ENCODE measurements at regions not wholly inside any gene's neighbourhood (a gene's known extent, or its start where the extent isn't known, plus 50 kb on each side); places are given as distances from the start of the nearest gene placed in this dataset.

- DNase-seq = no peak
- no peak overlapping the region for H3K27ac Mint-ChIP-seq
- peaks cover 3% of the 10 kb centered on the region; the same call in 1 of the 2 replicates for H3K27me3 Mint-ChIP-seq (ENCODE audit: insufficient read depth)
- no peak overlapping the region for H3K4me3 Mint-ChIP-seq
- H3K9me3 Mint-ChIP-seq = no peaks in the 10 kb centered on the region
- no peaks in the 10 kb centered on the region for H3K36me3 Mint-ChIP-seq (ENCODE audit: low read depth)
- H3K4me1 Mint-ChIP-seq (ENCODE audit: low read depth) = peaks cover 57% of the 10 kb centered on the region
- TF ChIP-seq CTCF (IDR thresholded peaks at IDR 0.05) = no peak
Observed at GRCh38 chr12:5163661-5164060, 120.0 kb downstream of the KCNA5 start.

DNA sequence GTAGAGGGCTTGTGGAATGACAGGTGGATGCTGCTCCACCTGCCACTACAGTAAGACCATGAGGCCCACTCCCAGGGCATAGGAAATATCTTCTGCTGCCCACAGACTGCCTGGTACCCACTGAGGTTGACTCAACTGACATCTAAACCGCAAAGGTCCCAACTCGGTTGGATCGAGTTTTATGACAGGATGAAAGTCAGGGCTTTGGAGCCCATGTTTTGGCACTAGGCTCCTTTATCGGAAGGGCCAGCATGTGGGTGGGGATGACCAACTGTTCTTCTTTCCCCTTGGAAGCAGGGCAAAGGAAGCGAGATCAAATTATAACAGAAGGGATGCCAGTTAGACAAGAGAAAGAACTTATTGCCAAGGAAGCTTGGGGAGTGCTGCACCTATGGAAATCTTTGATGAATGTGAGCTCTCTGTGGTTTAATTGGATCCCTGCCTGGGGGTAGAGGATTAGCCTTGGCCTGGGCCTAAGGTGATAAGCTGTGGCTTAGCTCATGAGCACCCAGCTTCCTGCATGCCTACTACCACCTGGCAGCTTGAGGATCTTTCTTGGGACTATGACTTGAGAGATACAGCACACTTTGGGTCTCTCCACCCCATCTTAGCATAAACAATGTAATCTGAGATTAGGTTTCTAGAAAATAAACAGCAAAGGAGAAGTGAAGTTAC, 121.8 kb downstream of the KCNA5 start:
- no peak for TF ChIP-seq CTCF (IDR thresholded peaks at IDR 0.05)
- DNase-seq = no peak
- Mint-ChIP-seq H3K4me1 (ENCODE audit: low read depth) (peaks cover 70% of the 10 kb centered on the region), H3K27me3 (ENCODE audit: insufficient read depth) (peaks cover 6% of the 10 kb centered on the region; the same call in 1 of the 2 replicates), H3K27ac (no peak overlapping the region), H3K4me3 (no peak overlapping the region), H3K36me3 (ENCODE audit: low read depth) (no peaks in the 10 kb centered on the region), H3K9me3 (no peaks in the 10 kb centered on the region)

GRCh38 chr12:5166976-5167375, 123.3 kb downstream of the KCNA5 start:
- H3K27ac Mint-ChIP-seq = peak overlapping the region; percentile 59
- peaks cover 4% of the 10 kb centered on the region; the same call in 1 of the 2 replicates for H3K27me3 Mint-ChIP-seq (ENCODE audit: insufficient read depth)
- DNase-seq = peak; percentile 91
- no peaks in the 10 kb centered on the region for H3K9me3 Mint-ChIP-seq
- TF ChIP-seq CTCF (IDR thresholded peaks at IDR 0.05) = no peak
- H3K4me3 Mint-ChIP-seq = no peak overlapping the region
- peaks cover 85% of the 10 kb centered on the region for H3K4me1 Mint-ChIP-seq (ENCODE audit: low read depth)
- no peaks in the 10 kb centered on the region for H3K36me3 Mint-ChIP-seq (ENCODE audit: low read depth)

DNA sequence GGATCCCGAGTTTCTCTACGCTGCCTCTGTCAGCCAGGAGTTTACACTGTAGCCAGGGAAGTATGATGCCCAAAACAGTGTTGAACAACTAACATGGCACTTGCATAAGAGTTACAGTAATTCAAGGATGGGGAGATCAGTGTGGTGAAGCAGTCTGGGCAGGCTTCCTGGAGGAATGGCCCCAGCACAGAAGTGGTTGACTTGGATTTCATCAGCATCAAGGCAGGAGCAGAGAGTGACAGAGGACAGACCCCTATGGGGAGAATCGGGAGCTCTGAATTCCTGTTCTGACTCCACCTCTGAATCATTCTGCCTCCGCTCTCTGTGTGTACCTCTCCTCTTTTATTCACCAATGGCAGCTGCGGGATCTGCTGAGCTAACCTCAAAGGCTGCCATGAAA, 124.5 kb downstream of the KCNA5 start:
- H3K27me3 Mint-ChIP-seq (ENCODE audit: insufficient read depth) = peaks cover 3% of the 10 kb centered on the region; the same call in 1 of the 2 replicates
- no peak overlapping the region for H3K4me3 Mint-ChIP-seq
- H3K27ac Mint-ChIP-seq = no peak overlapping the region
- no peak for TF ChIP-seq CTCF (IDR thresholded peaks at IDR 0.05)
- H3K36me3 Mint-ChIP-seq (ENCODE audit: low read depth) = no peaks in the 10 kb centered on the region
- peaks cover 90% of the 10 kb centered on the region for H3K4me1 Mint-ChIP-seq (ENCODE audit: low read depth)
- no peak for DNase-seq
- H3K9me3 Mint-ChIP-seq = no peaks in the 10 kb centered on the region

DNA sequence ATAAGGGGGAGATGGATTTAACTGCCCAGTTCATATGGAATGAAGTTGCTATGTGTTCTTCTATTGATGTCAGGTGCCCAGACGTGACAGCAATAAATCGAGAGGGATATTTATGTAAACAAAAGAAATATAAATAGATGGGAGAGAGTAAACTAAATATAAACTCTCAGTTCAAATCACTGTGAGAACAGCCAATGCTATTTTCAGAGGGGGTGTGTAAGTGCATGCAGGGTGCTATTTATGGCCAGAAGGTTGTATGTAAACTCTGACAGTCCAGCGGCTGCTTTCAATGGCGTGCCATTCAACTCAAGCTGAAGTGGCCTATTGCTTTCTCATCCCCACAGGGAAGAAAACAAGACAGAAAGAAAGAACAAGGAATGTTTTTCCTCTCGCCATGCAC, 127.2 kb downstream of the KCNA5 start:
- H3K27ac Mint-ChIP-seq = no peak overlapping the region

More for the DNA sequence above, 127.2 kb downstream of the KCNA5 start:
- H3K4me3 Mint-ChIP-seq = no peak overlapping the region
- no peak for TF ChIP-seq CTCF (IDR thresholded peaks at IDR 0.05)
- peaks cover 81% of the 10 kb centered on the region for H3K4me1 Mint-ChIP-seq (ENCODE audit: low read depth)
- no peak for DNase-seq
- no peaks in the 10 kb centered on the region for H3K9me3 Mint-ChIP-seq
- H3K27me3 Mint-ChIP-seq (ENCODE audit: insufficient read depth) = peaks cover 3% of the 10 kb centered on the region; the same call in 1 of the 2 replicates
- no peaks in the 10 kb centered on the region for H3K36me3 Mint-ChIP-seq (ENCODE audit: low read depth)
